ENCODE measurements at regions not wholly inside any gene's neighbourhood (a gene's known extent, or its start where the extent isn't known, plus 50 kb on each side); places are given as distances from the start of the nearest gene placed in this dataset.

DNA sequence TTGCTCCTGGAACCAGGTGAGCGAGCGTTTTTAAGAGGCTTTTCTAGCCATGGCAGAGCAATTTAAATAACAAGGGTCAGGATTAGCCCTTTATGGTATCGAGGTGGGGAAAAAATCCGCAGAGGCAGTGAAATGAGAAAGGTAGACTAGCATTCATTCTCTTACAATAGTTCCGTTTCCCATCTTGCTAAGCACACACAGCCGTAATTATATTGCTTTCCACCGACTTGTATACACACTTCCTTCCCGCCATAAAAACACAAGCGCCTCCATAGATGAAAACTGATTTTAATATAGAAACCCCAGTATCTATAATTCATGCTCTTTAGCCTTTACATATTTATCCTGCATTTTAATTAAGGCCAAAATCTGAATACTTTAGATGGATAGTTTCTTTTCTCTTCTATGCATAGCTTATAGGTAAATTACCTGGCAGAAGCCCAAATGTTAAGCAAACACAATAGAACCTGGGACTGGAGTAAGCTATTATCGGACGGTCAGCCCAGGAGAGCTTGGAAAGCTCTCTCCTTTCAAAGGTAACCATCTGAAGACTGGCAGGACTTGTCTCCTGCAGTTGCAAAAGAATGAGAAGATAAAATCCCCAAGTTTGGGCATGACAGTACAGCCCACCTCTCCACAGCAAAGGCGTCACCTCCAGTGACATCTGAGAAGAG lies 90.9 kb upstream of the MC3R start:
- H3K79me2 ChIP-seq (replicated peaks; ENCODE audit: insufficient read depth, low read length) = no peaks in the 10 kb centered on the region
- H3K36me3 ChIP-seq (ENCODE audit: insufficient read depth, low read length) = no peaks in the 10 kb centered on the region
- H3K9me2 ChIP-seq (ENCODE audit: insufficient read depth, low read length) = no peaks in the 10 kb centered on the region
- H4K20me1 ChIP-seq (ENCODE audit: insufficient read depth) = no peaks in the 10 kb centered on the region
- no peak overlapping the region for H3K9ac ChIP-seq (ENCODE audit: low read length)
- H3K9me3 ChIP-seq (ENCODE audit: low read length) = no peaks in the 10 kb centered on the region
- H3K27me3 ChIP-seq (ENCODE audit: insufficient read depth, low read depth, low read length) = no peaks in the 10 kb centered on the region
- no peak overlapping the region for H3K4me3 ChIP-seq (ENCODE audit: low read length)
- no peaks in the 10 kb centered on the region for H3F3A ChIP-seq (ENCODE audit: insufficient read depth, low read length, poor library complexity, severe bottlenecking)
- no peak overlapping the region for H3K4me2 ChIP-seq (ENCODE audit: low read length)
- no peak overlapping the region for H2AFZ ChIP-seq (ENCODE audit: low read depth, low read length)
- no peak overlapping the region for H3K27ac ChIP-seq (ENCODE audit: low read length)
- no peak for TF ChIP-seq POLR2AphosphoS5 (IDR thresholded peaks at IDR 0.05)
- no peak for TF ChIP-seq EP300 (conservative IDR thresholded peaks at IDR 0.05; ENCODE audit: poor library complexity, severe bottlenecking)
- no peak for TF ChIP-seq MXI1 (conservative IDR thresholded peaks at IDR 0.05; ENCODE audit: poor library complexity, severe bottlenecking)
- TF ChIP-seq, protein P1, sequence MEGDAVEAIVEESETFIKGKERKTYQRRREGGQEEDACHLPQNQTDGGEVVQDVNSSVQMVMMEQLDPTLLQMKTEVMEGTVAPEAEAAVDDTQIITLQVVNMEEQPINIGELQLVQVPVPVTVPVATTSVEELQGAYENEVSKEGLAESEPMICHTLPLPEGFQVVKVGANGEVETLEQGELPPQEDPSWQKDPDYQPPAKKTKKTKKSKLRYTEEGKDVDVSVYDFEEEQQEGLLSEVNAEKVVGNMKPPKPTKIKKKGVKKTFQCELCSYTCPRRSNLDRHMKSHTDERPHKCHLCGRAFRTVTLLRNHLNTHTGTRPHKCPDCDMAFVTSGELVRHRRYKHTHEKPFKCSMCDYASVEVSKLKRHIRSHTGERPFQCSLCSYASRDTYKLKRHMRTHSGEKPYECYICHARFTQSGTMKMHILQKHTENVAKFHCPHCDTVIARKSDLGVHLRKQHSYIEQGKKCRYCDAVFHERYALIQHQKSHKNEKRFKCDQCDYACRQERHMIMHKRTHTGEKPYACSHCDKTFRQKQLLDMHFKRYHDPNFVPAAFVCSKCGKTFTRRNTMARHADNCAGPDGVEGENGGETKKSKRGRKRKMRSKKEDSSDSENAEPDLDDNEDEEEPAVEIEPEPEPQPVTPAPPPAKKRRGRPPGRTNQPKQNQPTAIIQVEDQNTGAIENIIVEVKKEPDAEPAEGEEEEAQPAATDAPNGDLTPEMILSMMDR (IDR thresholded peaks at IDR 0.05; ENCODE audit: poor library complexity, severe bottlenecking) = no peak
- TF ChIP-seq, protein P2, sequence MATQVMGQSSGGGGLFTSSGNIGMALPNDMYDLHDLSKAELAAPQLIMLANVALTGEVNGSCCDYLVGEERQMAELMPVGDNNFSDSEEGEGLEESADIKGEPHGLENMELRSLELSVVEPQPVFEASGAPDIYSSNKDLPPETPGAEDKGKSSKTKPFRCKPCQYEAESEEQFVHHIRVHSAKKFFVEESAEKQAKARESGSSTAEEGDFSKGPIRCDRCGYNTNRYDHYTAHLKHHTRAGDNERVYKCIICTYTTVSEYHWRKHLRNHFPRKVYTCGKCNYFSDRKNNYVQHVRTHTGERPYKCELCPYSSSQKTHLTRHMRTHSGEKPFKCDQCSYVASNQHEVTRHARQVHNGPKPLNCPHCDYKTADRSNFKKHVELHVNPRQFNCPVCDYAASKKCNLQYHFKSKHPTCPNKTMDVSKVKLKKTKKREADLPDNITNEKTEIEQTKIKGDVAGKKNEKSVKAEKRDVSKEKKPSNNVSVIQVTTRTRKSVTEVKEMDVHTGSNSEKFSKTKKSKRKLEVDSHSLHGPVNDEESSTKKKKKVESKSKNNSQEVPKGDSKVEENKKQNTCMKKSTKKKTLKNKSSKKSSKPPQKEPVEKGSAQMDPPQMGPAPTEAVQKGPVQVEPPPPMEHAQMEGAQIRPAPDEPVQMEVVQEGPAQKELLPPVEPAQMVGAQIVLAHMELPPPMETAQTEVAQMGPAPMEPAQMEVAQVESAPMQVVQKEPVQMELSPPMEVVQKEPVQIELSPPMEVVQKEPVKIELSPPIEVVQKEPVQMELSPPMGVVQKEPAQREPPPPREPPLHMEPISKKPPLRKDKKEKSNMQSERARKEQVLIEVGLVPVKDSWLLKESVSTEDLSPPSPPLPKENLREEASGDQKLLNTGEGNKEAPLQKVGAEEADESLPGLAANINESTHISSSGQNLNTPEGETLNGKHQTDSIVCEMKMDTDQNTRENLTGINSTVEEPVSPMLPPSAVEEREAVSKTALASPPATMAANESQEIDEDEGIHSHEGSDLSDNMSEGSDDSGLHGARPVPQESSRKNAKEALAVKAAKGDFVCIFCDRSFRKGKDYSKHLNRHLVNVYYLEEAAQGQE (IDR thresholded peaks at IDR 0.05; ENCODE audit: borderline replicate concordance) = no peak
- no peak for TF ChIP-seq RAD21 (conservative IDR thresholded peaks at IDR 0.05)
- TF ChIP-seq TAF1 (IDR thresholded peaks at IDR 0.05; ENCODE audit: low read depth) = no peak
- TF ChIP-seq EZH2 (IDR thresholded peaks at IDR 0.05; ENCODE audit: borderline replicate concordance, insufficient read depth, low read length, poor library complexity, severe bottlenecking) = no peak
- TF ChIP-seq SMC3 (conservative IDR thresholded peaks at IDR 0.05; ENCODE audit: poor library complexity) = no peak

DNA sequence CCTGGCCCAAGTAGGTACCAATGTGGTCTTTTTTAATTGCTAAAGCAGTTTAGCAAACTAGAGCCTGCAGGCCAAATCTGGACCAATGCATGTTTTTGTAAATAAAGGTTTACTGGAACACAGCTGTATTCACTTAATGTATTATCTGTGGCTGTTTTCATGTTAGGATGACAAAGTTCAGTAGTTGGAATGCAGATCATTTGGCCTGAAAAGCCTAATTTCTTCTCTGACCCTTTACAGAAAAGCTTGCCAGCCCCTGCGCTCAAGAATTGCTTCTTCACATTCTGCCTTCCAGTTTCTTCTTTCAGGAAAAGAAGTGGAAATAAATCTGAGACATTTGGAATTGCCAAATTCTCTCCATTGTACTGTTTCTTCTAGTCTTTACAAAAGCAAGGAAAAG lies 90.0 kb upstream of the MC3R start:
- no peaks in the 10 kb centered on the region for H4K20me1 ChIP-seq (ENCODE audit: insufficient read depth)
- H3K27me3 ChIP-seq (ENCODE audit: insufficient read depth, low read depth, low read length) = no peaks in the 10 kb centered on the region
- H3K9me3 ChIP-seq (ENCODE audit: low read length) = no peaks in the 10 kb centered on the region
- H3K27ac ChIP-seq (ENCODE audit: low read length) = no peak overlapping the region
- H2AFZ ChIP-seq (ENCODE audit: low read depth, low read length) = no peak overlapping the region
- no peak overlapping the region for H3K9ac ChIP-seq (ENCODE audit: low read length)
- H3F3A ChIP-seq (ENCODE audit: insufficient read depth, low read length, poor library complexity, severe bottlenecking) = no peaks in the 10 kb centered on the region
- no peak overlapping the region for H3K4me2 ChIP-seq (ENCODE audit: low read length)
- H3K79me2 ChIP-seq (replicated peaks; ENCODE audit: insufficient read depth, low read length) = no peaks in the 10 kb centered on the region
- no peaks in the 10 kb centered on the region for H3K36me3 ChIP-seq (ENCODE audit: insufficient read depth, low read length)
- H3K9me2 ChIP-seq (ENCODE audit: insufficient read depth, low read length) = no peaks in the 10 kb centered on the region
- TF ChIP-seq SMC3 (conservative IDR thresholded peaks at IDR 0.05; ENCODE audit: poor library complexity) (no peak), MXI1 (conservative IDR thresholded peaks at IDR 0.05; ENCODE audit: poor library complexity, severe bottlenecking) (no peak), EP300 (conservative IDR thresholded peaks at IDR 0.05; ENCODE audit: poor library complexity, severe bottlenecking) (no peak), POLR2AphosphoS5 (IDR thresholded peaks at IDR 0.05) (no peak), RAD21 (conservative IDR thresholded peaks at IDR 0.05) (no peak), EZH2 (IDR thresholded peaks at IDR 0.05; ENCODE audit: borderline replicate concordance, insufficient read depth, low read length, poor library complexity, severe bottlenecking) (no peak), TAF1 (IDR thresholded peaks at IDR 0.05; ENCODE audit: low read depth) (no peak)
- TF ChIP-seq, protein P2 (IDR thresholded peaks at IDR 0.05; ENCODE audit: borderline replicate concordance) = no peak
- TF ChIP-seq, protein P1 (IDR thresholded peaks at IDR 0.05; ENCODE audit: poor library complexity, severe bottlenecking) = no peak
- no peak overlapping the region for H3K4me3 ChIP-seq (ENCODE audit: low read length)
